GM12874 (cell line): ENCODE measurements at regions not wholly inside any gene's neighbourhood (a gene's known extent, or its start where the extent isn't known, plus 50 kb on each side); places are given as distances from the start of the nearest gene placed in this dataset.

Source experiments
- CTCF ChIP-seq: IDR thresholded peaks from 2 replicates; pipeline ENCODE4 v1.5.1; 2011; ENCODE audit warnings: low read depth, mild to moderate bottlenecking, control low read depth, low read length, moderate library complexity; ENCODE audit not compliant: insufficient read depth

- no peak for TF ChIP-seq CTCF
Observed at GRCh38 chr13:79808475-79808874, 327.5 kb downstream of the NDFIP2 start.

GRCh38 chr13:79807554-79807953 lies 326.6 kb downstream of the NDFIP2 start:
- no peak for TF ChIP-seq CTCF

- TF ChIP-seq CTCF: no peak
Observed at GRCh38 chr13:79806821-79807220, 325.9 kb downstream of the NDFIP2 start.

GRCh38 chr13:79805317-79805716 lies 324.4 kb downstream of the NDFIP2 start:
- TF ChIP-seq CTCF: no peak

- TF ChIP-seq CTCF: no peak
Observed at GRCh38 chr13:79803989-79804388, 323.0 kb downstream of the NDFIP2 start.

GRCh38 chr13:79803296-79803695 lies 322.3 kb downstream of the NDFIP2 start:
- no peak for TF ChIP-seq CTCF

GRCh38 chr13:79802389-79803085 lies 321.6 kb downstream of the NDFIP2 start:
- no peak for TF ChIP-seq CTCF
